ENCODE measurements at regions not wholly inside any gene's neighbourhood (a gene's known extent, or its start where the extent isn't known, plus 50 kb on each side); places are given as distances from the start of the nearest gene placed in this dataset.

- TF ChIP-seq EP300 (IDR thresholded peaks at IDR 0.05; ENCODE audit: borderline replicate concordance in 1 of 2, low read depth in 1 of 2, low read length in 1 of 2) (no peak), CTCF (IDR thresholded peaks at IDR 0.05) (no peak), RFX5 (IDR thresholded peaks at IDR 0.05; ENCODE audit: low read length) (no peak), MAX (IDR thresholded peaks at IDR 0.05; ENCODE audit: low read depth) (no peak), YY1 (IDR thresholded peaks at IDR 0.05; ENCODE audit: low read depth) (no peak), POLR2AphosphoS5 (IDR thresholded peaks at IDR 0.05; ENCODE audit: low read depth, low read length) (no peak), SMC3 (IDR thresholded peaks at IDR 0.05; ENCODE audit: low read depth, low read length) (no peak), CHD2 (IDR thresholded peaks at IDR 0.05; ENCODE audit: low read length, partially characterized antibody) (no peak), RXRA (IDR thresholded peaks at IDR 0.05; ENCODE audit: borderline replicate concordance, low read depth) (no peak), ELF1 (IDR thresholded peaks at IDR 0.05) (no peak)
Observed at GRCh38 chr11:98572941-98573340, 447.8 kb upstream of the CNTN5 start.

Data from SK-N-SH (cell line).